Fibroblast of villous mesenchyme (primary cell): ENCODE measurements at regions not wholly inside any gene's neighbourhood (a gene's known extent, or its start where the extent isn't known, plus 50 kb on each side); places are given as distances from the start of the nearest gene placed in this dataset.

Source experiments
- DNase-seq: peaks from one replicate; pipeline ENCODE4 v3.0.0-alpha.2; 2010; ENCODE audit warnings: low read depth
- H3K4me3 ChIP-seq: 2 replicates; pipeline ENCODE4 v1.5.1; 2011; ENCODE audit warnings: low read depth, mild to moderate bottlenecking, low read length
- TF ChIP-seq, protein P1 (sequence below): IDR thresholded peaks from 2 replicates; pipeline ENCODE4 v1.5.1; 2012; ENCODE audit warnings: low read depth, mild to moderate bottlenecking, low read length; ENCODE audit not compliant: insufficient read depth

DNA sequence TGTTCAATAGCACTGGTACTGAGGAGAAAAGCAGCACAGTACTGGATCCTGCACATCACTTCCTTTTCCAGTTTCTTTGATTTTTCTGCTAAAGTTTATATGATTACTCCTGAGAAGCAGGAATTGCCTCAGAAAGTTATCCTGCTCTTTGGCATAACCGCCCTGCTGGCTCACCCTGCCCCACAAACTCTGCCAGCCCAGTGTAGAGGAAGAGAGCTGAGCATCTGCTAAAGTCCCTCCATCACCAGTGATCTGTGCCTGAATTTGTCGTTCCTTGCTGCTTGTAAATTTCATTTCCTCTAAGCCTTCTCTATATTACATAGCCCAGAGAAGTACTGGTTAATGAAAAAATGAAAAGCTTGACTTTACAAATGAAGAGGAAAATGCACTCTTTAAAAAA, 87.0 kb upstream of the C1orf21 start:
- H3K4me3 ChIP-seq = no peak overlapping the region
- no peak for DNase-seq
- TF ChIP-seq, protein P1, sequence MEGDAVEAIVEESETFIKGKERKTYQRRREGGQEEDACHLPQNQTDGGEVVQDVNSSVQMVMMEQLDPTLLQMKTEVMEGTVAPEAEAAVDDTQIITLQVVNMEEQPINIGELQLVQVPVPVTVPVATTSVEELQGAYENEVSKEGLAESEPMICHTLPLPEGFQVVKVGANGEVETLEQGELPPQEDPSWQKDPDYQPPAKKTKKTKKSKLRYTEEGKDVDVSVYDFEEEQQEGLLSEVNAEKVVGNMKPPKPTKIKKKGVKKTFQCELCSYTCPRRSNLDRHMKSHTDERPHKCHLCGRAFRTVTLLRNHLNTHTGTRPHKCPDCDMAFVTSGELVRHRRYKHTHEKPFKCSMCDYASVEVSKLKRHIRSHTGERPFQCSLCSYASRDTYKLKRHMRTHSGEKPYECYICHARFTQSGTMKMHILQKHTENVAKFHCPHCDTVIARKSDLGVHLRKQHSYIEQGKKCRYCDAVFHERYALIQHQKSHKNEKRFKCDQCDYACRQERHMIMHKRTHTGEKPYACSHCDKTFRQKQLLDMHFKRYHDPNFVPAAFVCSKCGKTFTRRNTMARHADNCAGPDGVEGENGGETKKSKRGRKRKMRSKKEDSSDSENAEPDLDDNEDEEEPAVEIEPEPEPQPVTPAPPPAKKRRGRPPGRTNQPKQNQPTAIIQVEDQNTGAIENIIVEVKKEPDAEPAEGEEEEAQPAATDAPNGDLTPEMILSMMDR = no peak

DNA sequence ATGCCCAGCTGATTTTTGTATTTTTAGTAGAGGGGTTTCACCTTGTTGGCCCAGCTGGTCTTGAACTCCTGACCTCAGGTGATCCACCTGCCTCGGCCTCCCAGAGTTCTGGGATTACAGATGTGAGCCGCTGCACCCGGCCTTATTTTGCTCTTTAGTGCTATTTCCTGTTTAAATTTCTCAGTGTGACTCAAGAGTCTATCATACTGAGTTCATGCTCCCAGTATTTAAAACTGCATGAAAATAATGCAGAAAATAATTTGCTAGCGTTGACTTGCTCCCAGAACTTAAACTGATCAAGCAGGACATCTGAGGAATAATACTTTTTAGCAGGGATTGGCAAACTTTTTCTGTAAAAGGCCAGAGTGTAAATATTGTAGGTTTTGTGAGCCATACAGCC, 86.4 kb upstream of the C1orf21 start:
- DNase-seq = peak; percentile 48
- TF ChIP-seq, protein P1 = no peak
- no peak overlapping the region for H3K4me3 ChIP-seq

DNA sequence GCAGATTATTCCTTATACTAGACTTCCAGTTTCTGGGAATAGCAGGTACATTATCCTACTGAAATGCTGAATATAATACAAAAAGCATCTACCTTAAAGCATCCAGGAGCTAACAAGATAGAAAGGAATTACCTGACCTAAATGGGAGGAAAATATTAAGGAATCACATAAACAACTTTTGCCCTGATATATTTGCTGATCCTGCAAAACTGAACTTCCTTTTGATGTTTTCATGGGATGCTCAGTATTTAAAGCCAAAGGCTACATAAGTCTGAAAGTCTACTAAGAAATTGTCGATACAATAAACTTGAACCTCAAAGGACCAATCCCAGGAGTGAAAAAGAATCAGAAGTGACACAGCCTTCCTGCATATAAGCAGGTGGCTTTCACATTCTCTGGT, 85.6 kb upstream of the C1orf21 start:
- H3K4me3 ChIP-seq = no peak overlapping the region
- TF ChIP-seq, protein P1 = no peak
- no peak for DNase-seq

DNA sequence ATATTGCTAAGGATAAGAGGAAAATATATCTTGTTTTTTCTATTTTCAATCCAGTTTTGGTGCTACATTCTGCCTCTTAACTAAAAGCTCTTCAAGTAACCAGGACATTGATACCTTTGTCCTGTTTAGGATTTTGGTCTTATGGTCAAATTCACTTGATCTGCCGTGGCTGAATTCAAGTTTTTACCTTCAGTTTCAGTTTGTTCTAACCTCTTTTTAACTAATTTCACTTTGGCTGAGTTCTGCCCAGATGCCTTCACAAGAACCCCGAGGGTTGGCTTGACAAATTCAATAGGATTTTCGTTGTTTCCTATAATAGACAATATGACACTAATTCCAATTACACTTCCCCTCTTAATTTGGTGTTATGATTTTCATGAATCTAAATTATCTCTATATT, 84.5 kb upstream of the C1orf21 start:
- TF ChIP-seq, protein P1 = no peak
- no peak for DNase-seq
- H3K4me3 ChIP-seq = no peak overlapping the region

DNA sequence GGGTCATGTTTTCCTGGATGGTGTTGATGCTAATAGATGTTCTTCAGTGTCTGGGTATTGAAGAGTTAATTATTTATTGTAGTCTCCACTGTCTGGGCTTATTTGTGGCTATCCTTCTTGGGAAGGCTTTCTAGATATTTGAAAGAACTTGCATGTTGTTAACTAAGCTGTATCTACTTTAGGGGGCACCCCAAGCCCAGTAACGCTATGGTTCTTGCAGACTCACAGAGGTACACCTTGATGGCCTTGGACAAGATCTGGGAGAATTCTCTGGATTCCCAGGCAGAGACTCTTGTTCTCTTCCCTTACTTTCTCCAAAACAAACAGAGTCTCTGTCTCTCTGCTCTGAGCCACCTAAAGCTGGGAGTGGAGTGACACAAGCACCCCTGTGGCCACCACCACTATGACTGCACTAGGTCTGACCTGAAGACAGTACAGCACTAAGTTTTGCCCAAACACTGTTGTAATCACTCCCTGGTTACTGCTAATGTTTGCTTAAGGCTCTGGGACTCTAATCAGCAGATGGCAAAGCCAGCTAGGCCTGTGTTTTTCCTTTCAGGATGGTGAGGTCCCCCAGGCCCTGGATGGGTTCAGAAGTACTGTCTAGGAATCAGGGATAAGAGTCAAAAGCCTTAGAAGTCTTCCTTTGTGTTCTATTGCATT, 76.5 kb upstream of the C1orf21 start:
- TF ChIP-seq, protein P1 = no peak
- H3K4me3 ChIP-seq = no peak overlapping the region
- no peak for DNase-seq

DNA sequence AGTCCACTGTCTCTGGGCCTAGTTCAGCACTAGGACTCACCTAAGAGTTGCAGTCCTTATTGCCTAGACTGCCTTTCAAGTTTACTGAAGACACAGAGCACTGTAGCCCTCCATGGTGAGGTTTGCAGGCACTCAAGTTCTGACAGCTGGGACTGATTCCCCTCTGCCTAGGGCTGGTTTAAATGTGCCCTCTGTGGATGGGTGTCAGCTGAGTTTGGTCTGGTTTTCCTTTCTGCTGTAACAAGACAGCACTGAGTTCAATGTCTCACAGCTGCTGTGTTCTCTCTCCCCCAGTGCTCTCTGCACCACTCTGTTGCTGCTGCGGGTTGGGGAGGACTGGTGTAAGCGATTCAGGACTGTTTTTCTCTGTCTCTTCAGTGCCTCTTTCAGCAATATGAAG, 75.2 kb upstream of the C1orf21 start:
- no peak for DNase-seq
- TF ChIP-seq, protein P1 = no peak
- H3K4me3 ChIP-seq = no peak overlapping the region

DNA sequence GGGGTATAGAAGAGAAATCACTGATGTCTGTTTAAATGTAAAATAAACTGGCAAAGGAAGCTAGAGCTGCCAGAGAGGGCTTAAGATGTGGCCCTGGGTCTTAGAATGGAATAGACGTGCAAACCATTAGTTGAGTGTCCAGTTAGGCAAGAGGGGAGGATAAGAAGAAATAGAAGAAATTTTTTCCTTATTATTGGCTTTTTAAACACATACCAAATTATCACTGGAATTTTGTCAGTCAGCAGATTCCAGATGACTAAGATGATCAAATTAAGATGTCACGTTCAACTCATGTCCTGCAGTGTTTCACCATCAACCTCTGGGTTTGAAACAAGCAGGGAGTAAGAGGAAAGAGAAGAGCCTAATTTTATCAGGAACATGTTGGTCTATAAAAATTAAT, 71.6 kb upstream of the C1orf21 start:
- TF ChIP-seq, protein P1 = no peak
- DNase-seq = peak; percentile 69
- H3K4me3 ChIP-seq = no peak overlapping the region
